ENCODE measurements at regions not wholly inside any gene's neighbourhood (a gene's known extent, or its start where the extent isn't known, plus 50 kb on each side); places are given as distances from the start of the nearest gene placed in this dataset.

DNA sequence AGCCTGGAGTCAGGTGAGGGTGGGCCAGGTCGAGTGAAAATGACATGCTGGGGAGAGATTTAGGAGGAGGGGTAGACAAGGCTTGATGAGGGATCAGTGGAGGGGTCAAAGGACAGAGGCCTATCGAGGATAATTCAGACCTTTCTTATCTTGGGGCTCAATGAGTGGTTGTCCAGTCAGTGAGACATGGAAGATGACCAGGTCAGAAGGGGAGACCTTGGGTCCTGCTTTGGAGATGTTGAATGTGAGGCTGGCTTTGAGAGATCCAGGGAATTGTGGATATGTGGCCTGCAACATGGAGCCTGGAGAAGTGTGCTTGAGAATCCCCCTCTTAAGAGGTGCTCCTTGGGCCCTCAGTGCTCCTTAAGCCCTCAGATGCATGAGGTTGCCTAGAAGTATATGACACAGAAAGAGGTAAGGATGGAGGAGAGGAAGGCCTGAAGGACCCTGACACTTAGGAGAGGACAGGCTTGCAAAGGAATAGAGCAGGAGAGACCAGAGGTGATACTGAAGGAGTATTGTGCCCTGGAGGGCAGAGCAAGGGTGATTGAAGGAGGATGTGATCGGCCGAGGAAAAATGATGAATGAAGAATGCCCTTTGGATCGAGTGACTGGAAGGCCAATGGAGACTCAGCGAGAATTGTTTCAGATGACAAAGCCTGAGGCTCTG, 129.8 kb upstream of the GPR26 start:
- no peak for DNase-seq

DNA sequence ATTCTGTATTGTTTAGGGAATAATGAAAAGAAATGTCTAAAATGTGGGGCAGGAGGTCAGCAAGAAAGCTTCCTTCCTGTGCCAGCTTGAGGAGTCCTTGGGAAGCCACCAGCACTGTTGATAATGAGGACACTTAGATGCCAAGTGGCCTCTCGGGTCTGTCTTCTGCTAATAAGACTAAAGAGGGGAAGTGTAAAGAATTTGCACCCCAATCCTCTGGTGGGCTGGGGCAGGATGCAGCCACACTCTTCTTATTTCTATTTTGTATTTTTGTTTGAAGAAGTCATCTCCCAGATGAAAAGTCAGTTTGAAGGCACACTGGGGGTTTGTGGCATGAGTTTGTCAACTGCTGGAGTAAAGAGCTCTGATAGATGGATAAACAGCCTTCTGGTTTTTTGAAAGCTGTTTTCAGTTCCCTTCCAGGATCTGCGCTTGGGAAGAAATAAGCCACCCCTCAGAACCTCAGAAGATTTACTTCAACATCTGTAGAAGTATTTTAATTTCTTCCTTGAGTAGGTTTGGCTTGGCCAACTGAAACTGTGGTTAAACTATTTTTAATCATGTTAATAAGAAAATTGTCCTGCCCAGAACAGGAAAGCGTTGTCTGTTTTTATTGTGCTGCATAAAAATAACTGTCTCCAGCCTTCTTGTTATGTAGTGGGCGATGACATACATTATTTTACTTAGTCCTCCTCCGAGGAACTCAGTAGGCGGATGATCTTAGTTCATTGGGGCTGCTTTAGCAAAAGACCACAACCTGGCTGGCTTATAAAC, 128.8 kb upstream of the GPR26 start:
- no peak for DNase-seq

DNA sequence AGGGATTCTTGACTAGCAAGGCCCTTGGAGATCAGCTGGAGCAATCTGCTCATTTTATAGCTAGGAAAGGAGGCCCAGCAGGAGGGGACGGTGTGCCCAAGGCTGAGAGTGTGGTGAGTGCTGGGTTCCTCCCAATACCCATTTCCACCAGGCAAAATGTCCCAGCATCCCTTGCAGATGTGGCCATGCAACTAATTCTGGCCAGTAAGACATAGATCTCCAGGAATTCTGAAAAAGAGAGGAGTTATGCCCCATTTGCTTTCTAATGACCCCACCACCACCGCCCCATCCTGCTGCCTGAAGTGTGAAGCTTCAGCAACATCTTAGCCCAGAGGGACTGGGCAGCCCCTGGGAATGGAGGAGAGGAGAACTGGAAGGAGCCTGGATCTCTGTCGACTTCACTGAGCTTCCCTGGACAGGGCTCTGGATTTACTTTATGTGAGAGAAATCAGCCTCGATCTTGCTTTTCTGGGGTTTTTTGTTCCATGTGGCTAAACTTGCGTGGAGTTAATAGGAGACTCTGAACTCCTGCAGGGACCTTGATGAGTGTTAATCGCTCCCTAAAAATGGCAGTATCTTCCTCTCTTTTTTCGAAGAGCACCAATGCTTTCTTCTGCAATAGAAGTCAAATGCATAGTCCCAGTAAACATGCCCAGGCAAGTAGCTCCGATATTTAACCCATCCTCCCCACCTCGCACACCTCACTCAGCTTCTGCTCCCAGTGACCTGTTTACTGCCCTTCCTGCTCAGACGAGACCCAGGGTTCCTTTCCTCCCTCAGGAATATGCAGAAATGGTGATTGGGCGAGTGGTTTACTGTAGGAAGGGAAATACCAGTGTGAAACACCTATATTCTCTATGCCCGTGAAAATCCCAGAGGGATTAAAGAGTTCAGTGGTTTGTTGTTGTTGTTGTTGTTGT, 127.5 kb upstream of the GPR26 start:
- no peak for DNase-seq

DNA sequence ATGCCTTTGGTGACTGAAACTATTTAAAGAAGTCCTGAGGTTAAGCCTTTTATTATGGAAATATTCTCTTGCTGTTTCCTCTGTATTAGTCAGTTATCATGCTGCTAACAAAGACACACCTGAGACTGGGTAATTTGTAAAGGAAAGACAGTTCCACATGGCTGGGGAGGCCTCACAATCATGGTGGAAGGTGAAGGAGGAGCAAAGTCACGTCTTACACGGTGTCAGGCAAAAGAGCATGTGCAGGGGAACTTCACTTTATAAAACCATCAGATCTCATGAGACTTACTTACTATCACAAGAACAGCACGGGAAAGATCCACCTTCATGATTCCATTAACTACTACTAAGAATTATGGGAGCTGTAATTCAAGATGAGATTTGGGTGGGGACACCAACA, 121.2 kb upstream of the GPR26 start:
- DNase-seq = no peak

DNA sequence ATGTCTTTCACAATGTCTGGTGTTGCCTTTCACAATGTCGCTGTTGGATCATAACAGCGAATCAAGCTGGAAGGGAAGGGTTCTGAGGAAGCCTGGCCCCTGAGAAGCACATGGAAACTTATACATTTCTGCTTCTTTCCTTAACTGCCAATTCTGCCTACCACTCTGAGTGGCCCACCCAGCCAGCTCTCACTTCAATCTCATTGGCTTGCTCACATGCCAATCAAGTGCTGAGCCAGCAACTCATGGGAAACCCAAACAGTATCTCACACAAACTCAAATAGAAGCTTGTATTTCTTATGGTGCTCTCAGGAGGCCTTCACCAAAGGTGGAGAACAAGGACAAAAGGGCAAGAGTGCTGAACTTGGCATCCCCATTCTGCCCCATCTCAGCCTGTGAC, 117.4 kb upstream of the GPR26 start:
- DNase-seq = no peak

DNA sequence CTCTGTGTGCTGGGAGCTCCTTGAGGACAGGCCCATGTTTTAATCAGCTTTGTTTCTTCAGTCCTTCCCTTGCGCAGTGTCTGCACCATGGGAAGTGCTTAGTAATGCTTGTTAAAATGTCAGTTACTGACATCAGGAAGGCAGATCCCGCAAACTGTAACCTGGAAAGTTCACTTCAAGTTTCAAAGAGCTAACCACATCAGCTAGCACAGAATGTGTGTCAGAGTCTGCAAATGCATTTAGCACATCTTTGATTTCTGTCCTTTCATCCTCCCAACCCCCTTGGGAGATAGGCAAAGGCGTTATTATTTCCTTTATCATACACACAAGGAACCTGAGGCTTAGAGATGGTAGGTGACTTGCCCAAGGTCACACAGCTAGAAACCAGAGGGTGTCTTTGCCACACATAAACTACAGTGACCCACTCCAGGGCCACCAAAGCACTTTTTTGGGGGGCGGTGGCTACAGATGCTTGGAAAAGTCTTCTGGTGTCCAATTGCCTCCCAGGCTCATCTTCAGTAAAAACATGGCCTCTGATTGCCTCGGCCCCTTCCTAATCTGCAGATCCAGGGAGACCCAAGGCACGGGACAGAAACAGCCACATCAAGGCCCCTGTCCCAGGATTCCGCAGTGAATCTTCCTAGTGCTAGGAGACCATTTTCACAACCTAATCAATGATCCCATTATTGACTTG, 116.2 kb upstream of the GPR26 start:
- no peak for DNase-seq

DNA sequence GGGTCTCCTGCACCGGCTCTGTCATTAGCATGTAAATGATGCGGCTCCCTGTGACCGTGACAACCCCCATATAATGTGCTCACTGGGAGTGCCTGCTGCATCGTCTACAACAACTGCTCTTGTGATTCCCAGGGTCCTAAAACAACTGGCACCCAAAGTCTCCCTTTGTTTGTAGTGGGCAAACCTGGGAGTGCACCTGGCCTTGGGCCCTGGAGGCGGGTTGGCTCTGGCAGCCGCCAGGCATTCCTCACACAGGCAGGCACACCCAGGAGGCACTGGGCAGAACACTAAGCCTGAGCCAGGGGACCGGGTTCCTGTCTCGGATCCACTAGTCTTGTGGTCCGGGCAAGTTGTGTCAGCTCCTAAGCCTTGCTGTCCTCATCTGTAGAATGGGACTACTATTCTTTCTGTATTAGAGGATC, 115.5 kb upstream of the GPR26 start:
- no peak for DNase-seq

DNA sequence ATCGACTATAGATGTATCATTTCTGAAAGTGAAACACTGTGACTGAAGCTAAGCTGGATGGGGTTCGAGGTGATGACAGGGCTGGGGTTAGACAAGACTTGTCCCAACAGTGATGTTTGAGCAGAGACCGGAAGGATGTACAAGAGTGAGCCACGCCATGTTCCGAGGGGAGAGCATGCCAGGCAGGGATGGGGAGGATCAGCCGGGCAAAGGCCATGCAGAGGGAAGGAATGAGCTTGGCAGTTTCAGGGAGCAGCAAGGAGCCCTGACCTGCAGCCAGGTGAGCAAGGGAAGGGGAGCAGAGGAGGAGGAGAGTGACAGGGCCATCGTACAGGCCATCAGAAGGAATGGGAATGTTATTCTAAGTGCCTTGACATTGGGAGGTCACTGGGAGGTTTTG, 114.9 kb upstream of the GPR26 start:
- DNase-seq = no peak

DNA sequence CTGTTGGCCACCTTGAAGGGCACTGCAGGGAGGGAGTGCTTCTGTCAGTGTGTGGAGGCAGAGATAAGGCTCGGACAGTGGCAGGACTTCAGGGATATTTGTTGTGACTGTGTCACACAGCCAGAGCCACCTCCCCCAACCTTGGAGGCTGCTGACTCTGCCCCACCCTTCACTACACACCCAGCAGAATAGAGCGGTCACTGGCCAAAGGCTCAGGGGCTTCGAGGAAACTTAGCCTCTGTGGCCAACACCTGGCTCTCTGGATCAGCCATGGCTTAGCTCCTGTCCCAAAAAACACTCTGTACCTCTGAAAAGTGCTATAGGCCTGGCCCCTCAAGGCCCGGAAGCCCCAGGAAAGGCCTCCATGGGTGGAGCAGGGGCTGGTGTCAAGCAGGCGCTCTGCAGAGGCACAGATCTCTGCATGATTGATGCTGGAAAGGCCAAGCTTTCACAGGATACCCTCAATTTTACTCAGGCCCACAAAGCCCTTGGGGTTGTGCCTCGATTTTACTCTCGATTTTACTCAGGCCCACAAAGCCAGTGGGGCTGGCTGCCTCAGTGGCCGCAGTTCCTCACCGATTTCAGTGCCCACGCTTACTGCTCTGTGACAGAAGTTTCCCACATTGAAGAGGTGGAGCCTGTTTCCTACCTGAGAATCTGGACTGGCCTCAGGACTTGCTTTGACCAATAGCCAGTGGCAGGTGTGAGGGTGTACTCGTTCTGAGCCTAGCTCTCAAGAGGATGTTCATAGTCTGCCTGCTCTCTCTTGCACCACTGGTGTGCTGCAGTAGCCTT, 113.2 kb upstream of the GPR26 start:
- DNase-seq = no peak

DNA sequence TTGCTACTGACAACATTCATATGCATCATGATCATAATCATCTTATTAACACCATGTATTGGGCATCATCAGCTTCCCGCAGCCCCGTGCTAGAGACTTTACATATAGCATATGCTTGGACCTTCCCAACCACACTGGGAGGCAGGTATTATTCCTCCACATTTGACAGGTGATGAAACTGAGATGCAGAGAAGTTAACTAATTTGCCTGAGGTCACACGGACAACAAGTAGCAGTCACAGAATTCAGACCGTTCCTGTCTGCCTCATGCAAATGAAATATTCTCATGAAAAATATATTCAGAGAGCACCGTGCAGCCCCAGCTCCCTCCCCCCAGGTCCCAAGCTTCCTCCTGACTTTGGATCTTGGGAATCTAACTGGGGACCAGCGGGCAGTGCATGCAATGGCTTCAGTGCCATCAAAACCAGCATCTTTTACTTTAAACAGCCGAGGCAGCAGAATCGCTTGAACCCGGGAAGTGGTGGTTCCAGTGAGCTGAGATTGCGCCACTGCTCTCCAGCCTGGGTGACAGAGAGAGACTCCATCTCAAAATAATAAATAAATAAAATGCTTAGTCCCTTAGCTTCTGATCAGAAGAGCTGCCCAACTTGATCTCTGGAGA, 112.2 kb upstream of the GPR26 start:
- no peak for DNase-seq

DNA sequence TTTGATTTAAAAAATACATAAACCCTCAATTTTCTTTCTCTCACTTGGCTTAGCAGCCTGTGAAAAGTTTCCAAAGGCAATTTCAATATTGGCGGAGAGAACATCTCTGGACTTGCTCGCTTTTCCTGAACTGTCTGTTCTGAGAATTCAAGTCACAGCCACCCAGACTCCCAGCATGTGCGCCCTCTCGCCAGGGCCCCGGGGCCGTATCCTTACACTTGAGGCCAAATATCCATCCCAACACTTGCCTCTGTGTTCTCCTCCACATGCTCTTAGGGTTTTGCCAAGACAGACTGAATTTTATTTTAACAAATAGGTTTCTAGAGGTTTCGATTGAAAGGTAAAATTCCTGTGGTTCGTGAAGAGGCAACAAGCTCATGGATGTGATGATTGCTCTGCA, 111.5 kb upstream of the GPR26 start:
- DNase-seq = no peak

DNA sequence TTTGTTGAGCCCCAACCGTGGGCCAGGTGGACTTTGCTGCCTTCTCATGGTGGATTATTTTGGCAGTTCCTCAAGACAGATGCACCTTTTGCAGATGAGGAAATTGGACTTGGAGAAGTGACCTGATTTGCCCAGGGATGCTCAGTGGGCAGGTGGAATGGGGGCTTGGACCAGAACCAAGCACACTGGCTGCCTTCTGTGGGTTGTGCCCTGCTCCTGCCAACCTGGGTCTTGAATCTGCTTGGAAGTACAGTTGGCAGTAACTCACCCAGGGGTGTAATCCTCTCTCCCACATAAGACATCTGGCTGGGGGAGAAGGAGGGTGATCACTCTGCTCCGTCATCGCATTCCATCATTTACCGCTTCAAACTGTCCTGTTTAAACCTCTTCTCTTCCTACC, 110.5 kb upstream of the GPR26 start:
- DNase-seq = no peak

DNA sequence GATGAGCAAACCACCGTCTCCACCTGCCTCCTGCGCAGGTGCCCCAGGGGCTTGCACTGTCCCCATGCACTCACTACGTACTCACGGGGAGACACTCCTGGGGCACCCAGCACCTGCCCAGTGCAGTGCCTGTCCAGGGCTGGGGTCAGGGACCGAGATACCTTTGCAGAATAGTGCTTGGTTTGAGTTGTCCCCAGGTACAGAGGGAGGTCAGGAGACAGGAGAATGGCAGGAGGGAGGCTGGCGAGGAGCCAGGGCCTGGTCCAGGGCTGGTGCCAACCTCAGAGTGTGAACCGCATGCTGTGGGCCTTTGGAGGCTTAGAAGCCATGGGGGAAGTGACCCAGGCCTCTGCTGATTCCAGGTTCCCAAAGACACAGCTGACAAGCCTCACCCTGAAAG, 110.1 kb upstream of the GPR26 start:
- DNase-seq = no peak

DNA sequence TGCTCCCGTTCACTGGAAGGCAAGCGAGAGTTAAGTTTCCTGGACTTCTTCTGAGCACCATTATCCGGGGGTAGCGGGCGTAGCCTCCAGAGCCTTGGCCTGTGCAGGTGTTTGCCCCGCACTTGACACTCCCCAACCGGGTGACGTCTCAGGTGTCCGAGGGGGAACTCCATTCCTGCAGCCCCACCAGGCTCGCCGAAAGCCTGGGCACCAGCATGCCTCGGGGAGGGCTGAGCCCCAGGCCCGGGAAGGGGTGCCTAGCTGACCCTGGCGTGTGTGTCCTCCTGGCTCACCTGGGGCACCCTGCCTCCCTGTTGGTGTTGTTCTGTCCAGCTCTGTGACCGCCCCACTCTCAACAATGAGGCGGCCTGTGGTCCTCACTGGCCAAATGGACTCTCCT, 109.4 kb upstream of the GPR26 start:
- no peak for DNase-seq

DNA sequence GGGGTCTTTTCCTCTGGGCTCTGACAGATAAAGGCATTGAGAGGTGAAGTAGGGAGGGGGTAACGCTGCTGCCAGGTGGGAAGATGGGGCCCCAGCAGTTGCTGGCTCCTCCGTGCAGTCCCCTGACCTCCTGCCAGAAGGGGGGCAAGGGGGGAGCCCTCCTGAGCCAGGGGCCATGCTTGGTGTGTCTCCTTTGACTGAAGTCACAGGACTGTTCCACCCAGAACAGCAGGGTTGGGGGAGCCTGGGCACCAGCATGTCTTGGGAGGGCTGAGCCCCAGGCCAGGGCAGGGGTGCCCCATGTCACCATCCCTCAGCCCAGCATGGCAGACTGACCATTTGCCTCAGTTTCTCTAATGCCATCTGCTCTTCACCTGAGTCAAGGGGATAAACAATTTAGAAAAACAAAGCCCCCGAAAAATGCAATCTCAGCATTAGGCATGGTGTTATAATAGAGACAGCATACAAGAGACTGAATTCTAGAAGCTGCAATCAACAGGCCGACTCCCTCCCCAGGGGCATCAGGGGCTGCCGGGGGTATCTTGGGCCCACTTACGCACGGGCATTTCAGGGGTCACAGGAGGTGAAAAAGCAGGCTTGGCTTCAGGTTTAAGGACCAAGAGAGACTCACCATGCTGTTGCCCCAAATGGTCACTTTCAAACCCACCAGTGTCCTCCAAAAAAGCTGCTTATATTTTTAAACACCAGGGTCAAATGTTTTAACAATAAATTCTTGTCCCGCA, 108.6 kb upstream of the GPR26 start:
- DNase-seq = no peak

DNA sequence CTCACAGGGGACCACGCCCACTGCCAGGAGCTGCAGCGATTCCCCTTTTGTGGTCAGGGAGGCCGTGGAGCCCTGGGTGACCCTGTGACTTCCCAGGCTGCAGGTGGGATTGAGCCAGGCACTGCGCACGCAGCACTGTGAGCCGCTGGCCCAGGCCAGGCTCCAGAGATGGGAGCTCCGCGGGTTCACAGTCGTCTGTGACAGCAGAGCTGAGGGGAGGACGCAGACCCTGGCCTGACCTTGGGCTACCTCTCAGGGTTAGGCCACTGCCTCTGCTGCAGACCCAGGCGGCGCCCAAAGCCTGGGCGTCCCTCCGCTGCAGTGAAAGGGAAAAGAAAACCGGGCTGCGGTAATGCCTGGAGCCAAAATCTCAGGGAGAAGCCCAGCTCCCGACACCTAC, 107.5 kb upstream of the GPR26 start:
- no peak for DNase-seq

DNA sequence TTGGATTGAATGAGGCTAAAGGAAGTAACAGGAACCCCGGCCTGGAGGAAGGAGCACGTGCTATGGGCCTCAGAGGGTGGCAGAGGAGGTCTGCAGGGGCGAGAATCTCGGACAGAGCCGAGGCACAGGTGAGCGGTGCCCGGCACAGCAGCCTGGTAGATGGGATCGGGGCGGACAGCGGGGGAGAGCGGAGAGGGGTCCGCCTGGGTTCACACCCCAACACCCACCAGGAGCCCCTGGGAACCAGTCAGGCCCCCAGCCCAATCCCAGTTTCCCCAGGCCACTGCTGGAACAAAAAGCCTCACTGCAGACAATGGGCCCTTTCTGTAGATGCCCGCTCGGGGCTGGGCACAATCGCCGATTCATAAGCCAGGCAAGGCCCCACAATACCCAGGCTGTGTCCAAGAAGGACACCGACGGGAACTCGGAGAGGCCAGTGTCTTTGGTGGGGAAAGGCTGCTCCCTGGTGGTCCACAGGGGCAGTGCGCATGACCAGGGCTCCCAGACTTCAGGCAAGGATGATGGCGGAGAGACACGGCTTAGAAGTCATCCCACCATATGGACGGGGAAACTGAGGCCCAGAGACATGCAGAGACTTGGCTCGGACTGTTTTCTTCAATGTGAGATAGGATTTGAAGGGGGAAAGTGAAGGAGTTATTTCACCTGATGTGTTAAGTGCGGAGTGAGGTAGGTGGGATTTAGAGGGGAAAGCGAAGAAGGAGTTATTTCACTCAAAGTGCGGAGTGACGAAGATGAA, 106.9 kb upstream of the GPR26 start:
- DNase-seq = peak in 1 of 2 experiments; percentile 9

DNA sequence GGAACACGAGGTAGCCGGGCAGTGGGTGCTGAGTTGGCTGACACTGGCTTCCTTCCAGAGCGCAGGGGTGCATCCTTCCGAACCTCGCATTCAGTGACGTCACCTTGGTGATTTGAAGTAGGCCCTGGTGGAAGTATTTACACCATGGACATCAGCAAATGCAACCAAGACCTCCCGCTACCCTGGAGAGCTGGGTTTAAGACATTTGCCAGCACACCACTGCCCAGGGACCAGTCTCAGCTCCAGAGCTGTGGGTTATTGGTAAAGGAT, 106.4 kb upstream of the GPR26 start:
- no peak for DNase-seq

DNA sequence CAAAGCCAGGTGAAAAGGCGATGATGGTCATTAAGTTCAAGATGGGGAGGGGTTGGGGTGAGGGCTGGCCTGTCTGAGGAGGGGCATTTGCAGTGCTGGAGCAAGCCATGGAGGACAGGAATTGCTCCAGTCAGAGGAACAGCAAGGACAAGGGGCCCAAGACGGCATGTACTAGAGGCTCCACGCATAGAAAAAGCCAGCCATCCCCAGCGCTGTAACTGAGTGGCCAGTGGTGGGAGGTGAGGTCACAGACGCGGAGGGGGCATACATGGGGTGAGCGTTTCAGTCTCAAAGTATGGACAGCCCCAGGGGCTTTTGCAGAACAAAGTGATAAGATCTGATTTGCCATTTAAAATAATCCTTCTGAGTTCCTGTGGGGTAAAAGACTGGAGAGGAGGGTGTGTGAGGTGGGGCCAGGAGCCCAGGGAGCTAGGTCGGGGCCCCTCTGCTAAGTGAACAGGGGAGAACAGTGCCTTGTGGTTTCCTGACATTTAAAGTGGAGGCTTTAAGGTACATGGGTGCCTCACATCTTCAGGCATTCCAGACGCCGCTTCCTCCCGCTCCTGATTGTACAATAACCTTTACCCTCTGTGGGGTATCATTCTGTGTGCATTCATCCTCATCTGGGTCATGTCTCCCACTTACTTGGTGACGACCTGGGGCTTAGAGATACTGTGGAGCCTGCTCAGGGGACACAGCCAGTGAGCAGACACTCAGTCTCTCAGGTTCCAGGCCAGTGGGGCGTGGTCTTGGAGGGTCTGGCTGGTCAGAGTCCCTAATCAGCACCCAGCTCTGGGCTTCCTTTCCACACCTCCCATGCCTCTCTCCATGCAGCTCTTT, 105.6 kb upstream of the GPR26 start:
- no peak for DNase-seq

DNA sequence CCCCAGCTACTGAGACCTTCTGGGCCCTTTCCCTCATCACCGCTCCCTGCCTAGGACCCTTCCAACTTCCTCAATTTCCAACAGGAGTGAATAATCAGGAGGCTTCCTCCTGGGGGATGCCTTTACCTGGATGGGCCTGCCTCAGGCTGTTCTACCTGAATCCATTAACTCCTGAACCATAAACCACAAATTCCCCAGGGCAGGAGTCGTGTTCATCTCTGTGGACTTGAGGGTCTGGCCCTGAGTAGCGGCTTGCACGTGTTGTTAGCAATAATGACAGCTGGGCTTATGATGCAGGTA, 105.1 kb upstream of the GPR26 start:
- no peak for DNase-seq

Measured in AML-193 (cell line).